ENCODE measurements at regions not wholly inside any gene's neighbourhood (a gene's known extent, or its start where the extent isn't known, plus 50 kb on each side); places are given as distances from the start of the nearest gene placed in this dataset.

DNA sequence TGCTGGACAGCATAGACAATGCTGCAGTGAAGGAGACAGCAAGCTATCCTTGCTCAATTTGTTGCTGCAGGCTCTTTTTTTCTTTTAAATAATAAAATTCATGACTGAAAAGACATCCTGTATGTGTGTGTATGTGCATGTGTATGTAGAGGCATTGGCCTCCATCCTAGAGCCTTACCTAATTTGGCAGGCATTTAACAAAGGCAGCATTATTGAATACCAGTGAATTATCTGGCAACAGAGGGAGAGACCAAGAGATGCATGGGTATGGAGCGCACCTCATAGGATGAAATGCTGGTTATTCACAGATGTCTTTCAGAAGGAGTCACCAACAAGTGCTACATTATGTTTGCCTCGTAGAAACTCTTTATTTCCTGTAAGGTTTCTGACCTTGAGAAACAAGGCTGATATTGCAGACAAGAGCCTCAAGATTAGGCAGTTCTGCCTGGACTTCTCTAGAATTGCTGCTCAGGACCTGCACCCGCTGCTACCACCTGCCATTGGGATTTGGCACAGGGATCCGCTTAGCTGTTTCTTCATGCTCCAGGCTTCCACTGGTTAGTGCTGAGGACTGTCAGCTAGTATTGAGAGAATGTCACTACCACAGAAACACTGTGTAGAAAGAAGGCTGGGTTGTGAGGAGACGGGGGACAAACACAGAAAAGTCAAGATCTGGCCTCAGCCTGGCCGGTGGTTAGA lies 247.7 kb upstream of the RFX3 start:
- no peak overlapping the region for H3K4me3 ChIP-seq (ENCODE audit: low read length)
- no peak for TF ChIP-seq CTCF (conservative IDR thresholded peaks at IDR 0.05; ENCODE audit: low read length)
- DNase-seq (ENCODE audit: low read depth), result no peak

DNA sequence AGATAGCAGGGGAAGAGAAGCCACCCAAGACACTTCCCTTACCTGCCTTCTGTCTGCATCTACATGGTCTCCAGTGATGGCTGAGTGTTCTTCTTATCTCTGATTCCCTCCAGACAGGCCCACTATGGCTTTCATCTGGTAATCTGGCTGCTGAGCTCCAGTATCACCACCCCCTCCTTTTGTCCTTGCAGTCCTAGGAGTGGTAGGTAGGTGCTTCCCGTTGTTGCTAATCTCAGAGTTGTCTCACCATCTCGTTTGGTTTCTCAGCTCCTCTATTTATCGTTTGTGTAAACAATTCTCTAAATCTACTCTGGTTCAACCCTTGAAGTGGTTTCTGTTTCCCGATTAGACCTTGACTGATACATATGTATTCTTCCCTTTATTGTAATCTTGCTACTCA lies 243.8 kb upstream of the RFX3 start:
- no peak overlapping the region for H3K4me3 ChIP-seq (ENCODE audit: low read length)
- no peak for TF ChIP-seq CTCF (conservative IDR thresholded peaks at IDR 0.05; ENCODE audit: low read length)
- no peak for DNase-seq (ENCODE audit: low read depth)

DNA sequence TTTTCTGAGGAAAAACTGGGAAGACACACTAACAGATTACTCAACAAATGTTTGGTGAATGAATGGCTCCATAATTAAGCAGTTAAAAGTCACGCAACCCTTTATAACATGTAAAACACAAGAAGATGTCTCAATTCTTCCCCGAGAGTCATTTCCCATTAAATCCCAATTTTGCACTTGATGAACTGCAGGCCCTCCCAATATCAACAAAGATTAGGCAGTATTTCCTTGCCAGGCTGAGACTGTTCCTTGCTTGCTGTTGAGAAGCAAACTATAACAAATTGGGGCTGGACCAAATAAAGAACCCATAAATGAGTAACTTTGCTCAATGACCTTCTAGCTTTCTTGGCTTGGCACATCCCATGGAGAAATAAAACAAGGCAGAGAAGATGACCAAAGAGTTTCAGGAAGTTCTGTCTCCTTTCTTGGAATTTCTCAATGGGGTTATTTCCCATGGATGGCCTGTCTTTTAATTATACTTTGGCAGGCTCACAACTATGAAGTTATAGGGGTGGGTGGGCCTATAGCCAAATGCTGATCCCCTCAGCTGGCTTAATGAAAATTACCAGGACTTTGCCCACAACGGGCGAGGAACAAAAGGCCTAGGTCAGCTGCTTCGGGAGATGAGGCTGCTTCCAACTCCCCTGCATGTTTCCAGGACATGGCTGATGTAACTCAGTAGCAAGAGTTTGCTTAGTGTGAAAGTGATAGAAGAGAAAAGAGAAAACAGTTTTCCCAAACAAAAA lies 243.1 kb upstream of the RFX3 start:
- peak; percentile 92 for DNase-seq (ENCODE audit: low read depth)
- H3K4me3 ChIP-seq (ENCODE audit: low read length), result no peak overlapping the region
- no peak for TF ChIP-seq CTCF (conservative IDR thresholded peaks at IDR 0.05; ENCODE audit: low read length)

DNA sequence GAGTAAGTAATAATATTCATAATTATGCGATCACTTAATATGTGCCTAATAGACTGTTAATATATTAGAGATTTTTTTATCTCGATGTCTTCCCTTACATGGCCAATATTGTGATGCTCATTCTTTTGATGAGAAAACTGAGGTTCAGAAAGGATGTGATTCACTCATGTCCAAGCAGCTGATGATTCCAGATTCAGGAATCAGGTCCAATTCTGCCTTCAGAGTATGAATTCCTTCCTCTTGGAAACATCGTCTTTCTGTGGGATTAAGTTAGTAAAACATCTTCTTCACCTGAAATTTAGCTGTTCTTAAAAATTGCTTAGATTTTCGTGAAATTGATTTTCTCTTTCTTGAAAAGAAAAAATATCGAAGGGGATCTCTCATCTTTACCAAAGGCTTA lies 242.5 kb upstream of the RFX3 start:
- TF ChIP-seq CTCF (conservative IDR thresholded peaks at IDR 0.05; ENCODE audit: low read length), result no peak; the same call in 1 of the 2 replicates
- peak; percentile 76 for DNase-seq (ENCODE audit: low read depth)
- H3K4me3 ChIP-seq (ENCODE audit: low read length), result no peak overlapping the region

GRCh38 chr9:3762076-3762475 lies 236.3 kb upstream of the RFX3 start:
- no peak for TF ChIP-seq CTCF (conservative IDR thresholded peaks at IDR 0.05; ENCODE audit: low read length)
- no peak overlapping the region for H3K4me3 ChIP-seq (ENCODE audit: low read length)
- DNase-seq (ENCODE audit: low read depth), result no peak

DNA sequence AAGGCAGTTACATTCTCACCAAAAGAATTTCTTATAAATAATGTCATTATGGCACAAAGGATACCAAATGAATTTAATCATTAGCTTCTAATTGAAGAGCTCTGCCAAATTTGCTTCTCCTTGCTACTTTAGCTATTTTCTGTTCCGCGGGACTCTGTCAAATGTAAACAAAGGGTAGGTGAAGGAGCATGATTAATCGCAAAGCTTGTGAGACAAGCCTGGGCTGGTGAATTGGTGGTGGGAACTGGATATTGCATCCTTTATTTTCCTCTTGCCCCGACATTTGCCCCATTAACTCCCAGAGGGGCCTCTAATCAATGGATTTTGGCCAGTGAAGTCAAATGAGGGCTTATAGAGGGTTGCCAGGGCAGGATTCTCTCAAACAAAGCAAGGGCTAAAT lies 234.2 kb upstream of the RFX3 start:
- H3K4me3 ChIP-seq (ENCODE audit: low read length), result no peak overlapping the region
- DNase-seq (ENCODE audit: low read depth), result no peak

More for the DNA sequence above, 234.2 kb upstream of the RFX3 start:
- no peak for TF ChIP-seq CTCF (conservative IDR thresholded peaks at IDR 0.05; ENCODE audit: low read length)

Measured in AG10803 (cell line).